Activated CD4-positive, CD25-positive, alpha-beta regulatory T cell treated with anti-CD3 and anti-CD28 coated beads, Interleukin-2, amount 50 U/mL, for 24 hours (primary cell): ENCODE measurements at regions not wholly inside any gene's neighbourhood (a gene's known extent, or its start where the extent isn't known, plus 50 kb on each side); places are given as distances from the start of the nearest gene placed in this dataset.
"Not testable (repeated sequence)": the region's sequence is repeated elsewhere in the genome, so short reads cannot be mapped to it uniquely, and the experiment has no call there.

Experiments
- ATAC-seq, 2 donors: fragments of 150-1000 bp; cut with Tn5 transposase; one replicate each; pipeline ENCODE4 v1.10.0; 2021; ENCODE audit warnings: mild to moderate bottlenecking in 1 of 2, moderate library complexity in 1 of 2

GRCh38 chr4:40681600-40681999 lies 51.9 kb upstream of the RBM47 start:
- ATAC-seq, result no peak

GRCh38 chr4:40682290-40683101 lies 52.8 kb upstream of the RBM47 start:
- ATAC-seq, result peak in 1 of 2 donors; percentile 13

GRCh38 chr4:40683536-40684145 lies 54.0 kb upstream of the RBM47 start:
- ATAC-seq, result not testable (repeated sequence)

- ATAC-seq, result no peak
These were observed 54.7 kb upstream of the RBM47 start for GRCh38 chr4:40684404-40684803.

GRCh38 chr4:40685300-40685699 lies 55.6 kb upstream of the RBM47 start:
- ATAC-seq, result no peak

GRCh38 chr4:40686081-40686913 lies 56.6 kb upstream of the RBM47 start:
- ATAC-seq, result no peak

GRCh38 chr4:40687676-40688389 lies 58.2 kb upstream of the RBM47 start:
- no peak for ATAC-seq

- ATAC-seq, result peak; percentile 84 to 93
These were observed 58.9 kb upstream of the RBM47 start for GRCh38 chr4:40688446-40689095.

GRCh38 chr4:40693946-40694345 lies 55.8 kb upstream of the NSUN7 start:
- ATAC-seq, result no peak

GRCh38 chr4:40697476-40697875 lies 52.3 kb upstream of the NSUN7 start:
- not testable (repeated sequence) for ATAC-seq

- ATAC-seq, result no peak
These were observed 51.0 kb upstream of the NSUN7 start for GRCh38 chr4:40698733-40699132.

GRCh38 chr4:40699648-40700047 lies 50.1 kb upstream of the NSUN7 start:
- ATAC-seq, result peak; percentile 22 to 67
